H1 (cell line): ENCODE measurements at regions not wholly inside any gene's neighbourhood (a gene's known extent, or its start where the extent isn't known, plus 50 kb on each side); places are given as distances from the start of the nearest gene placed in this dataset.

Experiments
- BRCA1 ChIP-seq: IDR thresholded peaks from 2 replicates; pipeline ENCODE4 v1.6.1; 2012; ENCODE audit warnings: low read depth, low read length, improper control_type of control experiment
- CEBPB ChIP-seq: IDR thresholded peaks from 2 replicates; pipeline ENCODE4 v1.6.1; 2012; ENCODE audit warnings: low read depth, low read length
- CHD1 ChIP-seq: IDR thresholded peaks from 2 replicates; pipeline ENCODE4 v1.6.1; 2012; ENCODE audit warnings: low read depth, low read length, improper control_type of control experiment
- CTCF ChIP-seq, 3 experiments: IDR thresholded peaks; 1 replicate in 2 of 3; 2 replicates in 1 of 3; pipeline versions ENCODE4 v1.5.1 to v1.6.1; 2011; ENCODE audit warnings: low read length in 3 of 3, mild to moderate bottlenecking in 3 of 3, inconsistent platforms in 2 of 3, low read depth in 1 of 3, moderate library complexity in 1 of 3; ENCODE audit not compliant: insufficient read depth in 1 of 3; ENCODE audit errors: control extremely low read depth in 1 of 3
- EP300 ChIP-seq, 2 experiments: IDR thresholded peaks; 1 replicate in 1 of 2; 2 replicates in 1 of 2; pipeline ENCODE4 v1.6.1; 2011 to 2012; ENCODE audit warnings: low read depth in 2 of 2, low read length in 2 of 2, mild to moderate bottlenecking in 2 of 2, borderline replicate concordance in 1 of 2, inconsistent platforms in 1 of 2, moderate library complexity in 1 of 2
- POLR2A ChIP-seq, 2 experiments: IDR thresholded peaks; 1 replicate in 1 of 2; 2 replicates in 1 of 2; pipeline ENCODE4 v1.6.1; 2011; ENCODE audit warnings: low read depth in 2 of 2, low read length in 2 of 2, mild to moderate bottlenecking in 2 of 2; ENCODE audit errors: control extremely low read depth in 1 of 2
- POLR2AphosphoS5 ChIP-seq: IDR thresholded peaks from 2 replicates; pipeline ENCODE4 v1.6.1; 2011; ENCODE audit warnings: low read depth, low read length
- RNF2 ChIP-seq: fragments of 200-900, 300-1000 bp; sonication (generic); IDR thresholded peaks from 2 replicates; pipeline ENCODE4 v1.7.1; 2016; ENCODE audit warnings: borderline replicate concordance, low read depth, mild to moderate bottlenecking, antibody characterized with exemption, low read length; ENCODE audit not compliant: poor library complexity, severe bottlenecking; ENCODE audit errors: missing control alignments
- SIX5 ChIP-seq: IDR thresholded peaks from 2 replicates; pipeline ENCODE4 v1.6.1; 2011; ENCODE audit warnings: mild to moderate bottlenecking, low read depth, low read length
- TAF1 ChIP-seq: IDR thresholded peaks from 2 replicates; pipeline ENCODE4 v1.6.1; 2011; ENCODE audit warnings: mild to moderate bottlenecking, low read depth, low read length

- TF ChIP-seq CTCF (IDR thresholded peaks at IDR 0.05; ENCODE audit: control extremely low read depth in 1 of 3, insufficient read depth in 1 of 3, low read depth in 1 of 3, low read length in 3 of 3): no peak
- TF ChIP-seq CHD1: no peak
- TF ChIP-seq CEBPB: no peak
- TF ChIP-seq SIX5: no peak
- no peak for TF ChIP-seq POLR2A (IDR thresholded peaks at IDR 0.05; ENCODE audit: control extremely low read depth in 1 of 2, low read depth in 2 of 2, low read length in 2 of 2)
- TF ChIP-seq EP300 (IDR thresholded peaks at IDR 0.05; ENCODE audit: borderline replicate concordance in 1 of 2, low read depth in 2 of 2, low read length in 2 of 2): no peak
- TF ChIP-seq TAF1: no peak
- TF ChIP-seq RNF2: no peak
- no peak for TF ChIP-seq POLR2AphosphoS5
- TF ChIP-seq BRCA1: no peak
These were observed 53.7 kb upstream of the ADAMTS19 start for GRCh38 chr5:129406440-129406839.
